Fibroblast of lung (primary cell): ENCODE measurements at regions not wholly inside any gene's neighbourhood (a gene's known extent, or its start where the extent isn't known, plus 50 kb on each side); places are given as distances from the start of the nearest gene placed in this dataset.

Source experiments
- DNase-seq, 2 donors: peaks; one replicate each; pipeline versions ENCODE4 v3.0.0 to v3.0.0-alpha.2; 2010; ENCODE audit warnings: low read depth in 2 of 2
- H2AFZ ChIP-seq: 2 replicates; pipeline ENCODE4 v1.5.1; 2012; ENCODE audit warnings: low read length, control low read depth, inconsistent platforms
- H3K27ac ChIP-seq: 2 replicates; pipeline ENCODE4 v1.5.1; 2011; ENCODE audit warnings: low read length, control low read depth; ENCODE audit not compliant: insufficient read depth
- H3K27me3 ChIP-seq: 2 replicates; pipeline ENCODE4 v1.5.1; 2011; ENCODE audit warnings: mild to moderate bottlenecking, low read length; ENCODE audit not compliant: control insufficient read depth, insufficient read depth
- H3K36me3 ChIP-seq: 2 replicates; pipeline ENCODE4 v1.5.1; 2011; ENCODE audit warnings: low read length; ENCODE audit not compliant: control insufficient read depth, insufficient read depth
- H3K4me1 ChIP-seq: 2 replicates; pipeline ENCODE4 v1.5.1; 2011; ENCODE audit warnings: low read length; ENCODE audit not compliant: control insufficient read depth, insufficient read depth; ENCODE audit errors: extremely low read depth
- H3K4me2 ChIP-seq: 2 replicates; pipeline ENCODE4 v1.5.1; 2011; ENCODE audit warnings: low read length, control low read depth; ENCODE audit not compliant: insufficient read depth; ENCODE audit errors: extremely low read depth
- H3K4me3 ChIP-seq, 4 experiments: fragments of 200-600 bp in 1 of 4; sonication (generic) in 1 of 4; replicated peaks in 1 of 4; 2 replicates each; pipeline ENCODE4 v1.5.1; 2011 to 2016; ENCODE audit warnings: low read length in 4 of 4, low read depth in 3 of 4, mild to moderate bottlenecking in 3 of 4, control low read depth in 2 of 4, inconsistent platforms in 1 of 4, mixed read lengths in 1 of 4; ENCODE audit not compliant: insufficient read depth in 1 of 4; ENCODE audit errors: control extremely low read depth in 1 of 4
- H3K79me2 ChIP-seq: 2 replicates; pipeline ENCODE4 v1.5.1; 2012; ENCODE audit warnings: mild to moderate bottlenecking, low read length, inconsistent platforms; ENCODE audit not compliant: control insufficient read depth, insufficient read depth
- H3K9ac ChIP-seq: 2 replicates; pipeline ENCODE4 v1.5.1; 2011; ENCODE audit warnings: mild to moderate bottlenecking, low read length, control low read depth; ENCODE audit not compliant: insufficient read depth
- H3K9me3 ChIP-seq: 2 replicates; pipeline ENCODE4 v1.5.1; 2012; ENCODE audit warnings: low read depth, low read length; ENCODE audit not compliant: control insufficient read depth, insufficient read depth
- H4K20me1 ChIP-seq: 2 replicates; pipeline ENCODE4 v1.5.1; 2011; ENCODE audit warnings: low read length; ENCODE audit not compliant: control insufficient read depth, insufficient read depth; ENCODE audit errors: extremely low read depth
- CTCF ChIP-seq, 2 donors: IDR thresholded peaks in 1 of 2; conservative IDR thresholded peaks in 1 of 2; 1 replicate in 1 of 2; 2 replicates in 1 of 2; pipeline ENCODE4 v1.5.1; 2011 to 2012; ENCODE audit warnings: low read length in 2 of 2, control low read depth in 1 of 2, inconsistent platforms in 1 of 2, low read depth in 1 of 2, mild to moderate bottlenecking in 1 of 2
- EZH2 ChIP-seq: IDR thresholded peaks from 2 replicates; pipeline ENCODE4 v1.5.1; 2012; ENCODE audit warnings: low read length, control low read depth, mild to moderate bottlenecking; ENCODE audit errors: missing control alignments

- Histone ChIP-seq H3K9ac (no peak overlapping the region), H3K27me3 (peaks cover 1% of the 10 kb centered on the region), H2AFZ (no peak overlapping the region), H3K4me1 (no peaks in the 10 kb centered on the region), H3K79me2 (no peaks in the 10 kb centered on the region), H3K4me3 (no peak overlapping the region), H3K4me2 (no peak overlapping the region), H3K36me3 (no peaks in the 10 kb centered on the region), H4K20me1 (no peaks in the 10 kb centered on the region), H3K9me3 (no peaks in the 10 kb centered on the region), H3K27ac (no peak overlapping the region)
- no peak for DNase-seq
- TF ChIP-seq CTCF (conservative IDR thresholded peaks at IDR 0.05 in 1 of 2, IDR thresholded peaks at IDR 0.05 in 1 of 2; ENCODE audit: low read depth in 1 of 2, low read length in 2 of 2) (no peak), EZH2 (no peak)
Observed at GRCh38 chr5:9801908-9802307, 171.8 kb upstream of the TAS2R1 start.

GRCh38 chr5:9799606-9800005, 169.5 kb upstream of the TAS2R1 start:
- H3K4me1 ChIP-seq: no peaks in the 10 kb centered on the region
- no peaks in the 10 kb centered on the region for H3K36me3 ChIP-seq
- H3K79me2 ChIP-seq: no peaks in the 10 kb centered on the region
- no peak overlapping the region for H3K9ac ChIP-seq
- TF ChIP-seq EZH2 (no peak), CTCF (conservative IDR thresholded peaks at IDR 0.05 in 1 of 2, IDR thresholded peaks at IDR 0.05 in 1 of 2; ENCODE audit: low read depth in 1 of 2, low read length in 2 of 2) (no peak)
- peaks cover 3% of the 10 kb centered on the region for H3K27me3 ChIP-seq
- H2AFZ ChIP-seq: no peak overlapping the region
- DNase-seq: peak in 1 of 2 donors; percentile 28
- no peak overlapping the region for H3K27ac ChIP-seq
- no peaks in the 10 kb centered on the region for H4K20me1 ChIP-seq
- H3K4me2 ChIP-seq: no peak overlapping the region
- no peak overlapping the region for H3K4me3 ChIP-seq
- no peaks in the 10 kb centered on the region for H3K9me3 ChIP-seq

GRCh38 chr5:9790276-9790675, 160.1 kb upstream of the TAS2R1 start:
- Histone ChIP-seq H3K4me2 (no peak overlapping the region), H4K20me1 (no peaks in the 10 kb centered on the region), H3K36me3 (no peaks in the 10 kb centered on the region), H3K79me2 (no peaks in the 10 kb centered on the region), H3K9ac (no peak overlapping the region), H3K4me3 (no peak overlapping the region), H3K27me3 (peaks cover 2% of the 10 kb centered on the region), H3K4me1 (no peaks in the 10 kb centered on the region), H2AFZ (no peak overlapping the region), H3K9me3 (no peaks in the 10 kb centered on the region), H3K27ac (no peak overlapping the region)
- peak in 1 of 2 donors; percentile 40 for DNase-seq
- TF ChIP-seq CTCF (conservative IDR thresholded peaks at IDR 0.05 in 1 of 2, IDR thresholded peaks at IDR 0.05 in 1 of 2; ENCODE audit: low read depth in 1 of 2, low read length in 2 of 2) (no peak), EZH2 (no peak)
